ENCODE measurements at regions not wholly inside any gene's neighbourhood (a gene's known extent, or its start where the extent isn't known, plus 50 kb on each side); places are given as distances from the start of the nearest gene placed in this dataset.
A peak's percentile ranks its signal among the peaks of the same experiment; 100 is the strongest.
"Not testable (repeated sequence)": the region's sequence is repeated elsewhere in the genome, so short reads cannot be mapped to it uniquely, and the experiment has no call there.

- TF ChIP-seq CTCF (IDR thresholded peaks at IDR 0.05; ENCODE audit: unreplicated experiment): no peak
- Mint-ChIP-seq H3K9me3 (ENCODE audit: unreplicated experiment) (no peaks in the 10 kb centered on the region), H3K27ac (ENCODE audit: unreplicated experiment) (peak overlapping the region; percentile 57), H3K36me3 (ENCODE audit: low read depth, unreplicated experiment) (no peaks in the 10 kb centered on the region), H3K4me1 (ENCODE audit: unreplicated experiment) (peaks cover 8% of the 10 kb centered on the region), H3K27me3 (ENCODE audit: unreplicated experiment) (peaks cover 1% of the 10 kb centered on the region), H3K4me3 (ENCODE audit: unreplicated experiment) (no peak overlapping the region)
- DNase-seq (ENCODE audit: low spot score): no peak
Measured at GRCh38 chr21:35811191-35811806, 249.0 kb downstream of the SETD4 start.

GRCh38 chr21:35810431-35810970 lies 249.8 kb downstream of the SETD4 start:
- Mint-ChIP-seq H3K36me3 (ENCODE audit: low read depth, unreplicated experiment) (no peaks in the 10 kb centered on the region), H3K27me3 (ENCODE audit: unreplicated experiment) (peaks cover 1% of the 10 kb centered on the region), H3K4me1 (ENCODE audit: unreplicated experiment) (peaks cover 6% of the 10 kb centered on the region), H3K27ac (ENCODE audit: unreplicated experiment) (no peak overlapping the region), H3K9me3 (ENCODE audit: unreplicated experiment) (no peaks in the 10 kb centered on the region), H3K4me3 (ENCODE audit: unreplicated experiment) (no peak overlapping the region)
- DNase-seq (ENCODE audit: low spot score): no peak
- TF ChIP-seq CTCF (IDR thresholded peaks at IDR 0.05; ENCODE audit: unreplicated experiment): no peak

GRCh38 chr21:35801391-35801790 lies 258.9 kb downstream of the SETD4 start:
- Mint-ChIP-seq H3K27me3 (ENCODE audit: unreplicated experiment) (no peaks in the 10 kb centered on the region), H3K36me3 (ENCODE audit: low read depth, unreplicated experiment) (no peaks in the 10 kb centered on the region), H3K4me1 (ENCODE audit: unreplicated experiment) (no peaks in the 10 kb centered on the region), H3K4me3 (ENCODE audit: unreplicated experiment) (no peak overlapping the region), H3K27ac (ENCODE audit: unreplicated experiment) (no peak overlapping the region), H3K9me3 (ENCODE audit: unreplicated experiment) (no peaks in the 10 kb centered on the region)
- TF ChIP-seq CTCF (IDR thresholded peaks at IDR 0.05; ENCODE audit: unreplicated experiment): no peak
- no peak for DNase-seq (ENCODE audit: low spot score)

- DNase-seq (ENCODE audit: low spot score); H3K27me3 Mint-ChIP-seq (ENCODE audit: unreplicated experiment); H3K36me3 Mint-ChIP-seq (ENCODE audit: low read depth, unreplicated experiment); H3K4me3 Mint-ChIP-seq (ENCODE audit: unreplicated experiment); H3K9me3 Mint-ChIP-seq (ENCODE audit: unreplicated experiment); H3K4me1 Mint-ChIP-seq (ENCODE audit: unreplicated experiment); H3K27ac Mint-ChIP-seq (ENCODE audit: unreplicated experiment): not testable (repeated sequence)
Measured at GRCh38 chr21:35800796-35801385, 259.4 kb downstream of the SETD4 start.

- Mint-ChIP-seq H3K36me3 (ENCODE audit: low read depth, unreplicated experiment) (no peaks in the 10 kb centered on the region), H3K4me1 (ENCODE audit: unreplicated experiment) (no peaks in the 10 kb centered on the region), H3K27me3 (ENCODE audit: unreplicated experiment) (no peaks in the 10 kb centered on the region), H3K27ac (ENCODE audit: unreplicated experiment) (no peak overlapping the region), H3K4me3 (ENCODE audit: unreplicated experiment) (no peak overlapping the region), H3K9me3 (ENCODE audit: unreplicated experiment) (no peaks in the 10 kb centered on the region)
- TF ChIP-seq CTCF (IDR thresholded peaks at IDR 0.05; ENCODE audit: unreplicated experiment): no peak
- DNase-seq (ENCODE audit: low spot score): no peak
Measured at GRCh38 chr21:35796844-35797243, 263.5 kb downstream of the SETD4 start.

- H3K4me3 Mint-ChIP-seq (ENCODE audit: unreplicated experiment); H3K27me3 Mint-ChIP-seq (ENCODE audit: unreplicated experiment); H3K4me1 Mint-ChIP-seq (ENCODE audit: unreplicated experiment); H3K27ac Mint-ChIP-seq (ENCODE audit: unreplicated experiment); H3K36me3 Mint-ChIP-seq (ENCODE audit: low read depth, unreplicated experiment); DNase-seq (ENCODE audit: low spot score); H3K9me3 Mint-ChIP-seq (ENCODE audit: unreplicated experiment): not testable (repeated sequence)
Measured at GRCh38 chr21:35794527-35794926, 265.8 kb downstream of the SETD4 start.

Measured in endothelial cell (in vitro differentiated cells).